ENCODE measurements at regions not wholly inside any gene's neighbourhood (a gene's known extent, or its start where the extent isn't known, plus 50 kb on each side); places are given as distances from the start of the nearest gene placed in this dataset.

DNA sequence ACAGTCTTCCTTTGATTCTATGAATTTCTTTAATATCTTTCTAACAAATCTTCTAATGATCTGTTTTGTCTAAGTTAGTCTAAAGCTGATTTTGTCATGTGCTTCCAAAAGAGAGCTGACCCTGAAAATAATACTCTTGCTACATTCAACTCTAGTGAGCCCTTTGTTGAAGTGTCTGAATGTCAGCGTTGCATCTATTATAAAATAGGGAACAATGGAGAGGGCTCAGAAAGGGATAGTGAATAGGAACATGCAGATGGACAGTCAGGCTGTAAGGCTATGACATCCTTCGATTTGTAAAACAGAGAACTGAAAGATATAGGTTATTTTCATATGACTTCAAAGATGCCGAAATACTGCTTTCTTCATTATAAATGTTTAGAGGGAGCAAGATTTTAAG is 304.5 kb downstream of the GALC start:
- TF ChIP-seq, protein P1, sequence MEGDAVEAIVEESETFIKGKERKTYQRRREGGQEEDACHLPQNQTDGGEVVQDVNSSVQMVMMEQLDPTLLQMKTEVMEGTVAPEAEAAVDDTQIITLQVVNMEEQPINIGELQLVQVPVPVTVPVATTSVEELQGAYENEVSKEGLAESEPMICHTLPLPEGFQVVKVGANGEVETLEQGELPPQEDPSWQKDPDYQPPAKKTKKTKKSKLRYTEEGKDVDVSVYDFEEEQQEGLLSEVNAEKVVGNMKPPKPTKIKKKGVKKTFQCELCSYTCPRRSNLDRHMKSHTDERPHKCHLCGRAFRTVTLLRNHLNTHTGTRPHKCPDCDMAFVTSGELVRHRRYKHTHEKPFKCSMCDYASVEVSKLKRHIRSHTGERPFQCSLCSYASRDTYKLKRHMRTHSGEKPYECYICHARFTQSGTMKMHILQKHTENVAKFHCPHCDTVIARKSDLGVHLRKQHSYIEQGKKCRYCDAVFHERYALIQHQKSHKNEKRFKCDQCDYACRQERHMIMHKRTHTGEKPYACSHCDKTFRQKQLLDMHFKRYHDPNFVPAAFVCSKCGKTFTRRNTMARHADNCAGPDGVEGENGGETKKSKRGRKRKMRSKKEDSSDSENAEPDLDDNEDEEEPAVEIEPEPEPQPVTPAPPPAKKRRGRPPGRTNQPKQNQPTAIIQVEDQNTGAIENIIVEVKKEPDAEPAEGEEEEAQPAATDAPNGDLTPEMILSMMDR (IDR thresholded peaks at IDR 0.05; ENCODE audit: insufficient read depth, low read depth, low read length): no peak
- no peak overlapping the region for H3K4me3 ChIP-seq (ENCODE audit: low read depth, low read length)
- DNase-seq (ENCODE audit: low read depth): no peak

DNA sequence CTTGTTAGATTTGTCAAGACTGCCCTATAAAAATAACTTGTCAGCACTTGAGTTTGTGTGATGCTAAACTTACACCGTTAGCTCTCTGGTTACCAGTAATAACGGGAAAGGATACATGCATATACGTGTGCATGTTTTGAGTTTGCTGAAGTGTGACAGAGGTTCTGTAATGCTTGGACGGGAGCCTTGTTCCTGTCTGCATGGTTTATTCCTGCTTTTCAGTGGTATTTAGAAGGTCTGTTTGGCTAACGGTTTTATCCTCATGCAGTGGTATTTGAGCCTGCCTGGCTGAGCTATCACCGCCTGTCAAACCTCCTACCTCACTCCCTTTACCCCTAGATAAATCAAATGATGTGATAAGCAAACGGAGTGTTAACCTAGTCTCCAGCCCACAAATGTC is 305.6 kb downstream of the GALC start:
- DNase-seq (ENCODE audit: low read depth): no peak
- no peak overlapping the region for H3K4me3 ChIP-seq (ENCODE audit: low read depth, low read length)
- TF ChIP-seq, protein P1 (IDR thresholded peaks at IDR 0.05; ENCODE audit: insufficient read depth, low read depth, low read length): no peak

DNA sequence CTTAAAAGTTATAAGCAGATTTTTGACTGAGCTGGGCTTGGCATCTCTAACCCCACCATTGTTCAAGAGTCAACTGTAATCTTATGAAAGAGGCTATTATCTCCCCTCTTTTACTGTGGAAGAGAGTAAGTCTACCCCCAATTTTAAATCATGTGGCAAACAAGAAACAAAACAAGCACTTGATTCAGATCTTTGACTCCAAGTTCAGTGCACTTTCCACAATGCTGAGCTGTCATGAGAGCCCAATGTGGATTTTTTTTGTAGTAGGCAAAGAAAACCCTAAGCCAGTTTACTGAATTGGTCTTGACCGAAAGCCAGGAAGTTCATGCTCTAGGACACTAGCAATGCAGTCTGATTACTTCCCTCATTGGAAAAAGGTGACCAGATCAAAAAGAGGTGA is 306.2 kb downstream of the GALC start:
- TF ChIP-seq, protein P1 (IDR thresholded peaks at IDR 0.05; ENCODE audit: insufficient read depth, low read depth, low read length): no peak
- DNase-seq (ENCODE audit: low read depth): no peak

DNA sequence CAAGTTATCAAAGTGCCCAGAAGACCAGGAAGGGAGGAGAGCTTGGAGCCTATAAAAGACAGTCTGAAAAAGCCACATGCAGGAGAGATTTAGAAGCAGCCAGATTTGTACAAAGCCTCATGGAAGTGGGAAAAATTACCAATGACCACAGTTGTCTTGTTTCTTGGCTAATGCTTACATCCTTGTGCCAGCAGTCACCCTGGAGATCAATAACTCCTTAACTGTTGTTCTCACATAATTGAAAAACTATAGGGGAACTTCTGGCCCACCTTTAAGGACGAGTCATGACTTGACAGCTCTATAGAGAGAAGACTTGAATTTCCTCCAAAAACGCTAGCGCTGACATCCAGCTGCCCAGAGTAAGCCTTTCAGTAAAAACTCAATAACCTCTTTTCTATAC is 313.1 kb downstream of the GALC start:
- DNase-seq (ENCODE audit: low read depth): no peak
- no peak overlapping the region for H3K4me3 ChIP-seq (ENCODE audit: low read depth, low read length)
- TF ChIP-seq, protein P1 (IDR thresholded peaks at IDR 0.05; ENCODE audit: insufficient read depth, low read depth, low read length): no peak

More for the DNA sequence above, 306.2 kb downstream of the GALC start:
- H3K4me3 ChIP-seq (ENCODE audit: low read depth, low read length): no peak overlapping the region

DNA sequence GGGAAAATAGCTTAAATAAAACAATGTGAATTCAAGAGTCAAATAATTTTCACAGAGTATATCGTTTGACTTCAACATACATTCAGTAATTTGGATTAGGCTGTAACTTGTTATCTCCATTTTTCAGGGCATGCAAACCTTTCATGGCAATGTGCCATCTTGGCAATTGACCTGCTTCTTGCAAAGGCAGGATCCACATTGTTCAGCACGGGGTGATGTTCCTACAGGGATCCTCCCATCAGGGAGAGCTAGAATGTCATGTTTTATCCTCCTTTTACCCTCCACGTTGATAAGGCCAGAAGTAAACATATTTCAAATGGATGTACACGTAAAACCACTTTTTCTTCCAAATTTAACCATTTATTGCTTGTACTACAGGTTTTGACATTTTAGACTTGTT is 314.4 kb downstream of the GALC start:
- no peak for DNase-seq (ENCODE audit: low read depth)
- no peak overlapping the region for H3K4me3 ChIP-seq (ENCODE audit: low read depth, low read length)
- TF ChIP-seq, protein P1 (IDR thresholded peaks at IDR 0.05; ENCODE audit: insufficient read depth, low read depth, low read length): no peak

DNA sequence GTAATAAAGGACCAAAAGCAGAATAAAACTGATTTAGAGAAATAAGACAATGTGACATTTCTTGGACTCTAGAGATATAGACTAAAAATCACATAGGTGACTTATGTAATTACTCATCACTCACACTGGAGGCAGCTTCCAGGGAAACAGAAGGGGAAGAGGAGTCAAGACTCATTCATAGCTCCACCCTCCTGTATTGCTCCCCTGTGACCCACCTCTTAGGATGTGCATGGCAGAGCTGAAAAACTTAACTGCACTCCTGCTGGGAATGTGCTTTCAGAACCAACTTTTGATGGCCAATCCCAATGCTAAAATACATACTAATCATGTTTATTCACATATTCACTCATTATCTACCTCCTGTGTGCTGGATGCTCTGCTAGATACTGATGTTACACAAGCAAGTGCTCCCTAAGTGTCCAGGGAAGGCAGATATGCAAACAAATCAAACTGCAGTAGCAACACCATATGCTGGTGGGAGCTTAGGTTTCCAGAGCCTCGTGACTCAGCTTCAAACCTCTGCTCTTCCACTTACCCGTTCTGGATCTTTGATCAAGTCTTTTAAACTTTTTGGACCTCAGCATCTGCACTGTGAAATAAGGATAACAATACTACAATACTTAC is 316.1 kb downstream of the GALC start:
- DNase-seq (ENCODE audit: low read depth): no peak
- TF ChIP-seq, protein P1 (IDR thresholded peaks at IDR 0.05; ENCODE audit: insufficient read depth, low read depth, low read length): no peak
- H3K4me3 ChIP-seq (ENCODE audit: low read depth, low read length): no peak overlapping the region

DNA sequence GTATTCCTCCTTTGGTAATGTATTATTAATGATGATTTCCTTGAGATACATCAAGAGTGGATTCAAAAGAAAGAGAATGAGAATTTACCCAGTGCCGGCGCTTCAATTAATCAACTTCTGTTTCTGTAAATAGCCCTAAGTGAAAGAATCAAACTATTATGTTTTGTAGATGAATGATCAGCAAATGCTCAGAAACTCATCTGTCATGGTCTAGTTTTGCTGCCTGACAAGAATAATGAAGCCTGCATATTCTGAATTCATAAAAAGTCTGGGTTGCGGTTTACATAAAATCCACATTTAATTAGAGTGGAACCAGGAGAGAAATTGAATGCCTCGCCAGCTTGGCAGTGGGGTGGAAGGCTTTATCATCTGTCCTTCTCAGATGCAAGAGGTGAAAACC is 325.3 kb downstream of the GALC start:
- no peak overlapping the region for H3K4me3 ChIP-seq (ENCODE audit: low read depth, low read length)
- TF ChIP-seq, protein P1 (IDR thresholded peaks at IDR 0.05; ENCODE audit: insufficient read depth, low read depth, low read length): no peak
- no peak for DNase-seq (ENCODE audit: low read depth)

Measured in fibroblast of villous mesenchyme (primary cell).